ENCODE measurements at regions not wholly inside any gene's neighbourhood (a gene's known extent, or its start where the extent isn't known, plus 50 kb on each side); places are given as distances from the start of the nearest gene placed in this dataset.

- no peak overlapping the region for H3K27ac ChIP-seq (ENCODE audit: low read depth in 1 of 2, low read length in 1 of 2)
- WGBS, result 97% methylated on average over 2 of the region's 2 CpGs
- no peak for DNase-seq (ENCODE audit: low read depth in 6 of 9, low spot score in 9 of 9)
- no peak overlapping the region for H3K4me3 ChIP-seq (ENCODE audit: low read length in 2 of 2)
- H3K4me1 ChIP-seq (ENCODE audit: control insufficient read depth in 2 of 2, insufficient read depth in 2 of 2, low read length in 2 of 2), result no peaks in the 10 kb centered on the region
- H3K9me3 ChIP-seq (ENCODE audit: control insufficient read depth in 2 of 2, insufficient read depth in 1 of 2, low read length in 1 of 2), result no peaks in the 10 kb centered on the region
- no peaks in the 10 kb centered on the region for H3K36me3 ChIP-seq (ENCODE audit: control insufficient read depth in 2 of 2, insufficient read depth in 2 of 2, low read length in 1 of 2)
- H3K27me3 ChIP-seq (ENCODE audit: control insufficient read depth in 2 of 2, insufficient read depth in 1 of 2, low read length in 1 of 2), result no peaks in the 10 kb centered on the region
Observed at GRCh38 chr7:22922307-22922706, 91.6 kb downstream of the HYCC1 start.

- Histone ChIP-seq H3K27me3 (ENCODE audit: control insufficient read depth in 2 of 2, insufficient read depth in 1 of 2, low read length in 1 of 2) (no peaks in the 10 kb centered on the region), H3K4me3 (ENCODE audit: low read length in 2 of 2) (no peak overlapping the region), H3K36me3 (ENCODE audit: control insufficient read depth in 2 of 2, insufficient read depth in 2 of 2, low read length in 1 of 2) (no peaks in the 10 kb centered on the region), H3K27ac (ENCODE audit: low read depth in 1 of 2, low read length in 1 of 2) (no peak overlapping the region), H3K9me3 (ENCODE audit: control insufficient read depth in 2 of 2, insufficient read depth in 1 of 2, low read length in 1 of 2) (no peaks in the 10 kb centered on the region), H3K4me1 (ENCODE audit: control insufficient read depth in 2 of 2, insufficient read depth in 2 of 2, low read length in 2 of 2) (no peaks in the 10 kb centered on the region)
- WGBS, result 95% methylated on average over 1 of the region's 1 CpG
- DNase-seq (ENCODE audit: low read depth in 6 of 9, low spot score in 9 of 9), result no peak
Observed at GRCh38 chr7:22921386-22922086, 92.4 kb downstream of the HYCC1 start.

GRCh38 chr7:22920672-22921071 lies 93.3 kb downstream of the HYCC1 start:
- no peaks in the 10 kb centered on the region for H3K4me1 ChIP-seq (ENCODE audit: control insufficient read depth in 2 of 2, insufficient read depth in 2 of 2, low read length in 2 of 2)
- WGBS, result 96% methylated on average over 2 of the region's 2 CpGs
- no peaks in the 10 kb centered on the region for H3K27me3 ChIP-seq (ENCODE audit: control insufficient read depth in 2 of 2, insufficient read depth in 1 of 2, low read length in 1 of 2)
- H3K27ac ChIP-seq (ENCODE audit: low read depth in 1 of 2, low read length in 1 of 2), result no peak overlapping the region
- no peak overlapping the region for H3K4me3 ChIP-seq (ENCODE audit: low read length in 2 of 2)
- no peaks in the 10 kb centered on the region for H3K9me3 ChIP-seq (ENCODE audit: control insufficient read depth in 2 of 2, insufficient read depth in 1 of 2, low read length in 1 of 2)
- DNase-seq (ENCODE audit: low read depth in 6 of 9, low spot score in 9 of 9), result no peak
- no peaks in the 10 kb centered on the region for H3K36me3 ChIP-seq (ENCODE audit: control insufficient read depth in 2 of 2, insufficient read depth in 2 of 2, low read length in 1 of 2)

- no peaks in the 10 kb centered on the region for H3K9me3 ChIP-seq (ENCODE audit: control insufficient read depth in 2 of 2, insufficient read depth in 1 of 2, low read length in 1 of 2)
- H3K27me3 ChIP-seq (ENCODE audit: control insufficient read depth in 2 of 2, insufficient read depth in 1 of 2, low read length in 1 of 2), result no peaks in the 10 kb centered on the region
- no peaks in the 10 kb centered on the region for H3K4me1 ChIP-seq (ENCODE audit: control insufficient read depth in 2 of 2, insufficient read depth in 2 of 2, low read length in 2 of 2)
- no peak overlapping the region for H3K4me3 ChIP-seq (ENCODE audit: low read length in 2 of 2)
- no peak overlapping the region for H3K27ac ChIP-seq (ENCODE audit: low read depth in 1 of 2, low read length in 1 of 2)
- H3K36me3 ChIP-seq (ENCODE audit: control insufficient read depth in 2 of 2, insufficient read depth in 2 of 2, low read length in 1 of 2), result no peaks in the 10 kb centered on the region
- no peak for DNase-seq (ENCODE audit: low read depth in 6 of 9, low spot score in 9 of 9)
- 97% methylated on average over 4 of the region's 4 CpGs for WGBS
Observed at GRCh38 chr7:22913158-22913557, 90.5 kb upstream of the TOMM7 start.

- no peak for DNase-seq (ENCODE audit: low read depth in 6 of 9, low spot score in 9 of 9)
- Histone ChIP-seq H3K9me3 (ENCODE audit: control insufficient read depth in 2 of 2, insufficient read depth in 1 of 2, low read length in 1 of 2) (no peaks in the 10 kb centered on the region), H3K27me3 (ENCODE audit: control insufficient read depth in 2 of 2, insufficient read depth in 1 of 2, low read length in 1 of 2) (no peaks in the 10 kb centered on the region), H3K4me1 (ENCODE audit: control insufficient read depth in 2 of 2, insufficient read depth in 2 of 2, low read length in 2 of 2) (no peaks in the 10 kb centered on the region), H3K27ac (ENCODE audit: low read depth in 1 of 2, low read length in 1 of 2) (no peak overlapping the region), H3K4me3 (ENCODE audit: low read length in 2 of 2) (no peak overlapping the region), H3K36me3 (ENCODE audit: control insufficient read depth in 2 of 2, insufficient read depth in 2 of 2, low read length in 1 of 2) (no peaks in the 10 kb centered on the region)
Observed at GRCh38 chr7:22911889-22912288, 89.2 kb upstream of the TOMM7 start.

GRCh38 chr7:22909917-22910316 lies 87.3 kb upstream of the TOMM7 start:
- Histone ChIP-seq H3K27me3 (ENCODE audit: control insufficient read depth in 2 of 2, insufficient read depth in 1 of 2, low read length in 1 of 2) (no peaks in the 10 kb centered on the region), H3K4me1 (ENCODE audit: control insufficient read depth in 2 of 2, insufficient read depth in 2 of 2, low read length in 2 of 2) (no peaks in the 10 kb centered on the region), H3K4me3 (ENCODE audit: low read length in 2 of 2) (no peak overlapping the region), H3K36me3 (ENCODE audit: control insufficient read depth in 2 of 2, insufficient read depth in 2 of 2, low read length in 1 of 2) (no peaks in the 10 kb centered on the region), H3K9me3 (ENCODE audit: control insufficient read depth in 2 of 2, insufficient read depth in 1 of 2, low read length in 1 of 2) (no peaks in the 10 kb centered on the region), H3K27ac (ENCODE audit: low read depth in 1 of 2, low read length in 1 of 2) (no peak overlapping the region)
- DNase-seq (ENCODE audit: low read depth in 6 of 9, low spot score in 9 of 9), result no peak
- WGBS, result 99% methylated on average over 3 of the region's 3 CpGs

GRCh38 chr7:22907805-22908204 lies 85.2 kb upstream of the TOMM7 start:
- no peak for DNase-seq (ENCODE audit: low read depth in 6 of 9, low spot score in 9 of 9)
- 97% methylated on average over 3 of the region's 3 CpGs for WGBS

GRCh38 chr7:22900784-22901183 lies 78.1 kb upstream of the TOMM7 start:
- Histone ChIP-seq H3K27ac (ENCODE audit: low read depth in 1 of 2, low read length in 1 of 2) (no peak overlapping the region), H3K9me3 (ENCODE audit: control insufficient read depth in 2 of 2, insufficient read depth in 1 of 2, low read length in 1 of 2) (no peaks in the 10 kb centered on the region), H3K27me3 (ENCODE audit: control insufficient read depth in 2 of 2, insufficient read depth in 1 of 2, low read length in 1 of 2) (no peaks in the 10 kb centered on the region), H3K36me3 (ENCODE audit: control insufficient read depth in 2 of 2, insufficient read depth in 2 of 2, low read length in 1 of 2) (no peaks in the 10 kb centered on the region), H3K4me1 (ENCODE audit: control insufficient read depth in 2 of 2, insufficient read depth in 2 of 2, low read length in 2 of 2) (no peaks in the 10 kb centered on the region), H3K4me3 (ENCODE audit: low read length in 2 of 2) (no peak overlapping the region)
- WGBS, result 74% methylated on average over 2 of the region's 2 CpGs
- DNase-seq (ENCODE audit: low read depth in 6 of 9, low spot score in 9 of 9), result no peak

More at GRCh38 chr7:22907805-22908204, 85.2 kb upstream of the TOMM7 start:
- no peaks in the 10 kb centered on the region for H3K36me3 ChIP-seq (ENCODE audit: control insufficient read depth in 2 of 2, insufficient read depth in 2 of 2, low read length in 1 of 2)
- no peaks in the 10 kb centered on the region for H3K4me1 ChIP-seq (ENCODE audit: control insufficient read depth in 2 of 2, insufficient read depth in 2 of 2, low read length in 2 of 2)
- no peaks in the 10 kb centered on the region for H3K9me3 ChIP-seq (ENCODE audit: control insufficient read depth in 2 of 2, insufficient read depth in 1 of 2, low read length in 1 of 2)
- H3K27ac ChIP-seq (ENCODE audit: low read depth in 1 of 2, low read length in 1 of 2), result no peak overlapping the region
- H3K4me3 ChIP-seq (ENCODE audit: low read length in 2 of 2), result no peak overlapping the region
- no peaks in the 10 kb centered on the region for H3K27me3 ChIP-seq (ENCODE audit: control insufficient read depth in 2 of 2, insufficient read depth in 1 of 2, low read length in 1 of 2)

- H3K27ac ChIP-seq (ENCODE audit: low read depth in 1 of 2, low read length in 1 of 2), result no peak overlapping the region
- no peaks in the 10 kb centered on the region for H3K4me1 ChIP-seq (ENCODE audit: control insufficient read depth in 2 of 2, insufficient read depth in 2 of 2, low read length in 2 of 2)
- WGBS, result 97% methylated on average over 1 of the region's 1 CpG
- H3K36me3 ChIP-seq (ENCODE audit: control insufficient read depth in 2 of 2, insufficient read depth in 2 of 2, low read length in 1 of 2), result no peaks in the 10 kb centered on the region
- no peak for DNase-seq (ENCODE audit: low read depth in 6 of 9, low spot score in 9 of 9)
- no peaks in the 10 kb centered on the region for H3K27me3 ChIP-seq (ENCODE audit: control insufficient read depth in 2 of 2, insufficient read depth in 1 of 2, low read length in 1 of 2)
- H3K9me3 ChIP-seq (ENCODE audit: control insufficient read depth in 2 of 2, insufficient read depth in 1 of 2, low read length in 1 of 2), result no peaks in the 10 kb centered on the region
- no peak overlapping the region for H3K4me3 ChIP-seq (ENCODE audit: low read length in 2 of 2)
Observed at GRCh38 chr7:22900101-22900500, 77.5 kb upstream of the TOMM7 start.
